H9 (cell line): ENCODE measurements at regions not wholly inside any gene's neighbourhood (a gene's known extent, or its start where the extent isn't known, plus 50 kb on each side); places are given as distances from the start of the nearest gene placed in this dataset.

Experiments
- DNase-seq: peaks from one replicate; pipeline ENCODE4 v3.0.0-alpha.2; 2017
- H2AFZ ChIP-seq: one replicate; pipeline ENCODE4 v1.6.1; 2013; ENCODE audit warnings: mild to moderate bottlenecking, low read length, control low read depth, moderate library complexity
- H2AK5ac ChIP-seq: 2 replicates; pipeline ENCODE4 v1.6.1; 2013; ENCODE audit warnings: low read length, control low read depth, mixed read lengths; ENCODE audit not compliant: insufficient read length
- H2BK120ac ChIP-seq: one replicate; pipeline ENCODE4 v1.6.1; 2013; ENCODE audit warnings: low read depth, mild to moderate bottlenecking, low read length, control low read depth, inconsistent platforms; ENCODE audit not compliant: poor library complexity, severe bottlenecking
- H2BK12ac ChIP-seq: 2 replicates; pipeline ENCODE4 v1.6.1; 2013; ENCODE audit warnings: low read length, control low read depth, mixed read lengths, low read depth; ENCODE audit not compliant: insufficient read length
- H2BK15ac ChIP-seq: 2 replicates; pipeline ENCODE4 v1.6.1; 2013; ENCODE audit warnings: low read depth, low read length, control low read depth
- H2BK20ac ChIP-seq: one replicate; pipeline ENCODE4 v1.6.1; 2013; ENCODE audit warnings: low read depth, mild to moderate bottlenecking, low read length, control low read depth, inconsistent platforms; ENCODE audit not compliant: poor library complexity, severe bottlenecking
- H2BK5ac ChIP-seq: 2 replicates; pipeline ENCODE4 v1.6.1; 2013; ENCODE audit warnings: low read length, control low read depth, mixed read lengths; ENCODE audit not compliant: insufficient read length
- H3K14ac ChIP-seq: 2 replicates; pipeline ENCODE4 v1.6.1; 2013; ENCODE audit warnings: low read length, control low read depth; ENCODE audit not compliant: insufficient read depth
- H3K18ac ChIP-seq: 2 replicates; pipeline ENCODE4 v1.6.1; 2013; ENCODE audit warnings: low read depth, mild to moderate bottlenecking, mixed read lengths, low read length, control low read depth; ENCODE audit not compliant: insufficient read length
- H3K23ac ChIP-seq: 2 replicates; pipeline ENCODE4 v1.6.1; 2013; ENCODE audit warnings: low read length, control low read depth, mixed read lengths, low read depth; ENCODE audit not compliant: insufficient read length
- H3K23me2 ChIP-seq: 2 replicates; pipeline ENCODE4 v1.6.1; 2013; ENCODE audit warnings: low read depth, mild to moderate bottlenecking, mixed read lengths, low read length, control low read depth; ENCODE audit not compliant: insufficient read length, poor library complexity, severe bottlenecking
- H3K27ac ChIP-seq: 2 replicates; pipeline ENCODE4 v1.5.1; 2013; ENCODE audit warnings: low read length, control low read depth, mixed read lengths, low read depth; ENCODE audit not compliant: insufficient read length
- H3K27me3 ChIP-seq: 2 replicates; pipeline ENCODE4 v1.6.1; 2013; ENCODE audit warnings: low read length, control low read depth, inconsistent platforms; ENCODE audit not compliant: insufficient read depth
- H3K4ac ChIP-seq: 2 replicates; pipeline ENCODE4 v1.6.1; 2013; ENCODE audit warnings: low read depth, mild to moderate bottlenecking, control low read depth, inconsistent platforms, low read length, moderate library complexity
- H3K4me1 ChIP-seq: 2 replicates; pipeline ENCODE4 v1.6.1; 2013; ENCODE audit warnings: low read length, control low read depth, inconsistent platforms; ENCODE audit not compliant: insufficient read depth
- H3K4me2 ChIP-seq: 2 replicates; pipeline ENCODE4 v1.6.1; 2013; ENCODE audit warnings: low read length, control low read depth, mixed read lengths; ENCODE audit not compliant: insufficient read length, insufficient read depth
- H3K56ac ChIP-seq: 2 replicates; pipeline ENCODE4 v1.6.1; 2013; ENCODE audit warnings: low read depth, mild to moderate bottlenecking, mixed read lengths, low read length, control low read depth; ENCODE audit not compliant: insufficient read length
- H3K79me1 ChIP-seq: 2 replicates; pipeline ENCODE4 v1.6.1; 2013; ENCODE audit warnings: low read depth, mild to moderate bottlenecking, moderate library complexity, low read length, control low read depth, inconsistent platforms; ENCODE audit not compliant: insufficient read depth, poor library complexity, severe bottlenecking
- H3K79me2 ChIP-seq: 2 replicates; pipeline ENCODE4 v1.6.1; 2013; ENCODE audit warnings: low read length, control low read depth, inconsistent platforms; ENCODE audit not compliant: insufficient read depth
- H3K9ac ChIP-seq: 2 replicates; pipeline ENCODE4 v1.6.1; 2013; ENCODE audit warnings: low read length, control low read depth, mixed read lengths; ENCODE audit not compliant: insufficient read length; ENCODE audit errors: extremely low read depth
- H3K9me3 ChIP-seq: one replicate; pipeline ENCODE4 v1.6.1; 2013; ENCODE audit warnings: low read depth, low read length, inconsistent platforms; ENCODE audit not compliant: control insufficient read depth
- H3T11ph ChIP-seq: one replicate; pipeline ENCODE4 v1.6.1; 2013; ENCODE audit warnings: mild to moderate bottlenecking, low read length, control low read depth, inconsistent platforms
- H4K20me1 ChIP-seq: one replicate; pipeline ENCODE4 v1.6.1; 2013; ENCODE audit not compliant: control insufficient read depth, insufficient read length, insufficient read depth
- H4K5ac ChIP-seq: 2 replicates; pipeline ENCODE4 v1.6.1; 2013; ENCODE audit warnings: low read depth, mild to moderate bottlenecking, mixed read lengths, low read length, control low read depth; ENCODE audit not compliant: insufficient read length
- H4K8ac ChIP-seq: replicated peaks from 2 replicates; pipeline ENCODE4 v1.6.1; 2013; ENCODE audit warnings: low read length, control low read depth, mixed read lengths, low read depth; ENCODE audit not compliant: insufficient read length
- H4K91ac ChIP-seq: 2 replicates; pipeline ENCODE4 v1.6.1; 2013; ENCODE audit warnings: low read depth, mild to moderate bottlenecking, moderate library complexity, mixed read lengths, low read length, control low read depth; ENCODE audit not compliant: insufficient read length
- H3K27ac Mint-ChIP-seq, 3 experiments: 2 replicates in 2 of 3; 3 replicates in 1 of 3; pipeline ENCODE4 v1.8.0; 2020 to 2021; ENCODE audit warnings: mixed read lengths in 3 of 3, mild to moderate bottlenecking in 1 of 3, moderate library complexity in 1 of 3
- H3K27me3 Mint-ChIP-seq: 2 replicates; pipeline ENCODE4 v1.8.0; 2021; ENCODE audit warnings: low read depth, mild to moderate bottlenecking, moderate library complexity, mixed read lengths
- H3K36me3 Mint-ChIP-seq, 3 experiments: 2 replicates in 2 of 3; 3 replicates in 1 of 3; pipeline ENCODE4 v1.8.0; 2020 to 2021; ENCODE audit warnings: low read depth in 3 of 3, mixed read lengths in 3 of 3; ENCODE audit not compliant: insufficient read depth in 1 of 3
- H3K4me1 Mint-ChIP-seq, 2 experiments: 2 replicates each; pipeline ENCODE4 v1.8.0; 2020; ENCODE audit warnings: mixed read lengths in 2 of 2
- H3K4me3 Mint-ChIP-seq, 2 experiments: 2 replicates in 1 of 2; 3 replicates in 1 of 2; pipeline ENCODE4 v1.8.0; 2020 to 2021; ENCODE audit warnings: mild to moderate bottlenecking in 2 of 2, mixed read lengths in 2 of 2, moderate library complexity in 1 of 2
- H3K9me3 Mint-ChIP-seq, 2 experiments: 2 replicates in 1 of 2; 3 replicates in 1 of 2; pipeline ENCODE4 v1.8.0; 2020; ENCODE audit warnings: mild to moderate bottlenecking in 2 of 2, mixed read lengths in 2 of 2, moderate library complexity in 1 of 2
- WGBS: extraction: QIAGEN DNeasy Blood & Tissue Kit; methylation state at CpG from one replicate; pipeline ENCODE4 v1.1.7; 2013; ENCODE audit warnings: missing lambda C conversion rate, low lambda C conversion rate, mixed read lengths; ENCODE audit not compliant: insufficient read length; ENCODE audit errors: extremely low coverage; 5-methylcytosine and 5-hydroxymethylcytosine counted together
- TF ChIP-seq, protein P1 (sequence below): fragments of 200-600 bp; sonication (generic); conservative IDR thresholded peaks from 3 replicates; pipeline ENCODE4 v1.8.0; 2021; ENCODE audit warnings: antibody characterized with exemption, mild to moderate bottlenecking

DNA sequence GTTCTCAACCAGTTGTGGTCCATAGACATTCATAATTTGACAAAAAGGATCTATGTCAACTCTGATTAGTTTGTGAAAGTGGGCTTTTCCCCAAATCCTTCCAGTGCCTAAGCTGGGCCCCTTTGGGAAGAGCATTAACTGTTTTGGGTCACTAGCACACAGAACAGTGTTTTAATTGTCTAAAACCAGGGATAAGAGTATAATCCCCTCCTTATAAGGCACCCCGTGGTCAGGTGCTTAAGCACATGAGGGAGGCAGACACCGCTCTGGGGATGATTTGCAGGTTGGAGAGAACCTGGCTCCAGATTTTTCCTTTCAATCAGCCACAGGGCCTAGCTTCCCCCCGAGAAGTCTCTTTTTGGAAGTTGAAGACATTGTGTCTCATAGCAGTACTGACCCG is 53.6 kb upstream of the RFX8 start:
- Histone ChIP-seq H3K56ac (no peak overlapping the region), H3K79me1 (no peaks in the 10 kb centered on the region), H3K79me2 (no peaks in the 10 kb centered on the region; the same call in 1 of the 2 replicates), H3K9me3 (no peaks in the 10 kb centered on the region), H3K27ac (no peak overlapping the region), H3T11ph (no peak overlapping the region), H3K18ac (peak overlapping the region; percentile 57), H3K4me2 (no peak overlapping the region), H2BK5ac (no peak overlapping the region), H3K23ac (no peak overlapping the region), H3K14ac (0 out of 2 replicates have a peak overlapping the region, but pooled peaks have one; percentile 35), H4K5ac (no peak overlapping the region), H2AFZ (no peak overlapping the region), H2AK5ac (no peak overlapping the region), H4K20me1 (no peaks in the 10 kb centered on the region), H2BK120ac (no peak overlapping the region), H2BK12ac (no peak overlapping the region), H3K23me2 (no peaks in the 10 kb centered on the region), H3K4ac (no peak overlapping the region), H4K91ac (no peak overlapping the region), H4K8ac (no peak overlapping the region), H2BK20ac (no peak overlapping the region), H3K9ac (no peak overlapping the region), H3K4me1 (no peaks in the 10 kb centered on the region; the same call in 1 of the 2 replicates), H3K27me3 (no peaks in the 10 kb centered on the region; the same call in 1 of the 2 replicates), H2BK15ac (no peak overlapping the region)
- no peaks in the 10 kb centered on the region for H3K9me3 Mint-ChIP-seq
- H3K27ac Mint-ChIP-seq: no peak overlapping the region
- peaks cover 6% of the 10 kb centered on the region for H3K27me3 Mint-ChIP-seq
- TF ChIP-seq, protein P1, sequence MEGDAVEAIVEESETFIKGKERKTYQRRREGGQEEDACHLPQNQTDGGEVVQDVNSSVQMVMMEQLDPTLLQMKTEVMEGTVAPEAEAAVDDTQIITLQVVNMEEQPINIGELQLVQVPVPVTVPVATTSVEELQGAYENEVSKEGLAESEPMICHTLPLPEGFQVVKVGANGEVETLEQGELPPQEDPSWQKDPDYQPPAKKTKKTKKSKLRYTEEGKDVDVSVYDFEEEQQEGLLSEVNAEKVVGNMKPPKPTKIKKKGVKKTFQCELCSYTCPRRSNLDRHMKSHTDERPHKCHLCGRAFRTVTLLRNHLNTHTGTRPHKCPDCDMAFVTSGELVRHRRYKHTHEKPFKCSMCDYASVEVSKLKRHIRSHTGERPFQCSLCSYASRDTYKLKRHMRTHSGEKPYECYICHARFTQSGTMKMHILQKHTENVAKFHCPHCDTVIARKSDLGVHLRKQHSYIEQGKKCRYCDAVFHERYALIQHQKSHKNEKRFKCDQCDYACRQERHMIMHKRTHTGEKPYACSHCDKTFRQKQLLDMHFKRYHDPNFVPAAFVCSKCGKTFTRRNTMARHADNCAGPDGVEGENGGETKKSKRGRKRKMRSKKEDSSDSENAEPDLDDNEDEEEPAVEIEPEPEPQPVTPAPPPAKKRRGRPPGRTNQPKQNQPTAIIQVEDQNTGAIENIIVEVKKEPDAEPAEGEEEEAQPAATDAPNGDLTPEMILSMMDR: no peak
- peaks cover 0 to 13% (median 5%) of the 10 kb centered on the region in 3 experiments; a peak in 4 of 7 replicates for H3K36me3 Mint-ChIP-seq
- DNase-seq: no peak
- peaks cover 20 to 22% of the 10 kb centered on the region in 2 experiments for H3K4me1 Mint-ChIP-seq
- H3K4me3 Mint-ChIP-seq: no peak overlapping the region
- WGBS: no CpG with 5 or more reads among the region's 4 CpGs
